ENCODE measurements at regions not wholly inside any gene's neighbourhood (a gene's known extent, or its start where the extent isn't known, plus 50 kb on each side); places are given as distances from the start of the nearest gene placed in this dataset.

DNA sequence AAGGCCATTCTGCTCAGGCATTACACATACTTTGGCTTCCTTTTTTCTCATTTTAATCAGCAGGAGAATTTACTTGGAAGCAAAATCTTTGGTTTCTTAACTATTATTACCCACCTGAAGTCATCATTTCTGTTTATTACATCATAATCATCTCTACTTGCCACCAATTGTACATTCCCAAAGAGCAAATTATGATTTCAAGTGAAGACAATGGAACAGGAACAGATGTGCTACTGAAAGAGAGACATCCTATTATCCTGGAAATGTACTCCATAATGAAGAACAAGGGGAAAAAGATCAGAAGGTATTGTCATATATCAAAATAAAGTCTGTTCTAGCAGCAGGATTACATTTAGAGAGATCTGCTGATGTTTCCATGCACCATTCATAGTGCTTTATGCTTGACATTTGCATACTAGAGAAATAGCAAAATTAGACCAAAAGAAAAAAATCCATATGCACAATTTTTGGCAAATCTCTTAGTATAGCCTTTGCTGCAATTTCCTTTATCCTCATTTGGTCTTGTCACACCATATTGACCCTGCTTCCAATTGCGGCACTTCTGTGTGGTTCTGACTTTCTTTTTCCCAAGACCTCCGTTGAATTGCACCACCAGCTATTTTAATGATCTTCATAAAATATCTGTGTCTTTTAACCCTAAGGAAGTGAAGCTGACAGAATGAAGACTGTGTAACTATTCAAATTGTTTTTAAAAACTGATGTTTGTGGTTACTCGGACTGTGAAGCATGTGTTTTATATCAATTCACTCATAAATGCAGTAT, 683.8 kb downstream of the ZNF385D start:
- Histone ChIP-seq H3K36me3 (ENCODE audit: control insufficient read depth in 2 of 4, insufficient read depth in 4 of 4, low read length in 3 of 4) (no peaks in the 10 kb centered on the region), H4K5ac (ENCODE audit: insufficient read length, low read depth, low read length) (no peak overlapping the region), H2AK5ac (ENCODE audit: low read depth, low read length) (no peak overlapping the region), H2BK20ac (ENCODE audit: low read length) (no peak overlapping the region), H3K9me3 (ENCODE audit: insufficient read depth in 2 of 2, low read depth in 1 of 2, low read length in 1 of 2) (no peaks in the 10 kb centered on the region), H2AFZ (ENCODE audit: low read length) (no peak overlapping the region), H4K20me1 (replicated peaks in 1 of 2; ENCODE audit: control insufficient read depth in 1 of 2, insufficient read depth in 2 of 2, low read length in 2 of 2) (no peaks in the 10 kb centered on the region), H2BK5ac (ENCODE audit: low read depth, low read length) (no peak overlapping the region), H3K18ac (ENCODE audit: extremely low read depth, low read length) (no peak overlapping the region), H2BK15ac (ENCODE audit: low read length) (no peak overlapping the region), H3K9ac (replicated peaks in 1 of 4; ENCODE audit: extremely low read depth in 1 of 4, low read depth in 3 of 4, low read length in 3 of 4) (no peak overlapping the region), H3K27ac (ENCODE audit: low read depth, low read length) (no peak overlapping the region), H3K27me3 (replicated peaks in 1 of 4; ENCODE audit: control insufficient read depth in 3 of 4, extremely low read depth in 1 of 4, insufficient read depth in 3 of 4, low read length in 3 of 4) (no peaks in the 10 kb centered on the region), H4K91ac (replicated peaks; ENCODE audit: insufficient read length, low read length) (no peak overlapping the region), H3K4me3 (ENCODE audit: extremely low read depth in 1 of 4, insufficient read depth in 2 of 4, low read depth in 3 of 4, low read length in 4 of 4) (no peak overlapping the region), H3K4me2 (ENCODE audit: insufficient read depth in 1 of 2, low read depth in 2 of 2, low read length in 2 of 2) (no peak overlapping the region), H2BK12ac (ENCODE audit: low read depth, low read length) (no peak overlapping the region), H4K8ac (ENCODE audit: extremely low read depth, insufficient read depth, low read length) (no peak overlapping the region), H3K4me1 (replicated peaks in 1 of 4; ENCODE audit: control insufficient read depth in 3 of 4, insufficient read depth in 4 of 4, low read length in 3 of 4) (no peaks in the 10 kb centered on the region), H3K56ac (replicated peaks; ENCODE audit: insufficient read length, low read depth, low read length) (no peak overlapping the region), H3K79me1 (ENCODE audit: low read depth, low read length) (no peaks in the 10 kb centered on the region), H2BK120ac (replicated peaks; ENCODE audit: low read depth, low read length) (no peak overlapping the region), H3K14ac (ENCODE audit: insufficient read length) (no peak overlapping the region), H3K79me2 (ENCODE audit: control insufficient read depth in 1 of 2, insufficient read depth in 2 of 2, low read length in 2 of 2) (no peaks in the 10 kb centered on the region), H3K4ac (replicated peaks; ENCODE audit: insufficient read length, low read depth, low read length) (no peak overlapping the region), H3K23ac (ENCODE audit: insufficient read length) (no peak overlapping the region), H3K23me2 (ENCODE audit: low read depth, low read length) (no peaks in the 10 kb centered on the region)
- FAIRE-seq = no peak
- WGBS, 2 experiments (ENCODE audit: extremely low coverage in 1 of 2, insufficient coverage in 1 of 2, insufficient read length in 1 of 2, insufficient replicate concordance in 2 of 2, low coverage in 1 of 2, low lambda C conversion rate in 2 of 2, missing lambda C conversion rate in 1 of 2) = 67% methylated on average over 3 of the region's 3 CpGs; no CpG with 5 or more reads in 1 of the 2 experiments
- CTCF ChIA-PET (ENCODE audit: partially characterized antibody) = interaction anchor here (1.4 kb wide), 1 partner anchor 18 kb away, joined by 3 read pairs; no protein-coding TSS in a partner anchor
- POLR2A ChIA-PET (ENCODE audit: partially characterized antibody) = no interaction called here
- DNase-seq (ENCODE audit: low read depth in 1 of 2, low spot score in 2 of 2) = no peak
- TF ChIP-seq MAX (IDR thresholded peaks at IDR 0.05) (no peak), KDM4A (IDR thresholded peaks at IDR 0.05; ENCODE audit: low read depth, low read length, severe bottlenecking) (no peak), NRF1 (IDR thresholded peaks at IDR 0.05; ENCODE audit: low read depth, low read length) (no peak), SUZ12 (IDR thresholded peaks at IDR 0.05; ENCODE audit: low read length) (no peak), GTF2F1 (IDR thresholded peaks at IDR 0.05; ENCODE audit: borderline replicate concordance, low read depth, low read length) (no peak), RAD21 (IDR thresholded peaks at IDR 0.05 in 1 of 2, conservative IDR thresholded peaks at IDR 0.05 in 1 of 2; ENCODE audit: low read depth in 2 of 2, low read length in 2 of 2) (no peak), FOSL1 (IDR thresholded peaks at IDR 0.05; ENCODE audit: insufficient read depth, low read depth, low read length) (no peak), HDAC6 (IDR thresholded peaks at IDR 0.05; ENCODE audit: low read depth, low read length) (no peak), NANOG (IDR thresholded peaks at IDR 0.05; ENCODE audit: insufficient read depth, low read depth, low read length, poor library complexity, severe bottlenecking) (no peak), JUND (IDR thresholded peaks at IDR 0.05; ENCODE audit: low read length) (no peak), ATF2 (IDR thresholded peaks at IDR 0.05; ENCODE audit: low read length) (no peak)
